Activated naive CD4-positive, alpha-beta T cell treated with anti-CD3 and anti-CD28 coated beads, Interleukin-2, amount 10 ng/mL, durations not matched to agents 7 days and 5 days (primary cell): ENCODE measurements at regions not wholly inside any gene's neighbourhood (a gene's known extent, or its start where the extent isn't known, plus 50 kb on each side); places are given as distances from the start of the nearest gene placed in this dataset.

Experiments
- CTCF ChIA-PET: fragments of 350-600 bp; sonication (Branson Sonifier 250); formaldehyde crosslinking; loops from one replicate; lab custom pipeline; 2021; ENCODE audit warnings: antibody characterized with exemption; lab: Charles Lee
- DNase-seq: peaks from one replicate; pipeline ENCODE4 v3.0.0-alpha.2; 2020
- H3K27ac Mint-ChIP-seq: one replicate; pipeline ENCODE4 v1.8.0; 2021; ENCODE audit warnings: mild to moderate bottlenecking, moderate library complexity, mixed read lengths
- H3K27me3 Mint-ChIP-seq: one replicate; pipeline ENCODE4 v1.8.0; 2021; ENCODE audit warnings: mild to moderate bottlenecking, mixed read lengths
- H3K36me3 Mint-ChIP-seq: one replicate; pipeline ENCODE4 v1.8.0; 2021; ENCODE audit warnings: mixed read lengths
- H3K4me1 Mint-ChIP-seq: one replicate; pipeline ENCODE4 v1.8.0; 2021; ENCODE audit warnings: mixed read lengths
- H3K4me3 Mint-ChIP-seq: one replicate; pipeline ENCODE4 v1.8.0; 2021; ENCODE audit warnings: mild to moderate bottlenecking, moderate library complexity, mixed read lengths
- H3K9me3 Mint-ChIP-seq: one replicate; pipeline ENCODE4 v1.8.0; 2021; ENCODE audit warnings: mixed read lengths

DNA sequence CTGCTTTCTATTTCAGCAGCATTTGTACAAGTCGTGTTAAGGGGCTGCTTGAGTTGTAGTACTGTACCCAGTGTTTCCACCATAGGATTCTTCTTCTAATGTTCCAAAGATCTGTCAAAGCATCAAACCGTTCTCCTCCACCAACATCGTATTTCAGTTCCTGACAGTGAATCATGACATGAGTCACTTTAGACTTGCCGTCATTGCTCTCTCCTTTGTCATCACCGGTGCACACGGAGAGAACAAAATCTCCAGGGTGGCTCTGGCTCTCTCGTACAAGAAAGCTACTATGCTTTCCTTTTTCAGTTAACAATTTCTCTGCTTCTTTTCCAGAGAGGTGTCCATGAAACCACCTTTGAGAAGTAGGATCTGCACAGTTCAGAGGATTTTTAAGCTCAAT, 270.9 kb upstream of the CCDC54 start:
- H3K9me3 Mint-ChIP-seq, result no peaks in the 10 kb centered on the region
- H3K4me1 Mint-ChIP-seq, result no peaks in the 10 kb centered on the region
- H3K4me3 Mint-ChIP-seq, result no peak overlapping the region
- H3K27ac Mint-ChIP-seq, result no peak overlapping the region
- H3K36me3 Mint-ChIP-seq, result no peaks in the 10 kb centered on the region
- no peaks in the 10 kb centered on the region for H3K27me3 Mint-ChIP-seq
- no peak for DNase-seq
- CTCF ChIA-PET, result no interaction called here

- Mint-ChIP-seq H3K4me1 (no peaks in the 10 kb centered on the region), H3K4me3 (no peak overlapping the region), H3K27me3 (no peaks in the 10 kb centered on the region), H3K9me3 (no peaks in the 10 kb centered on the region), H3K36me3 (no peaks in the 10 kb centered on the region), H3K27ac (no peak overlapping the region)
- CTCF ChIA-PET, result no interaction called here
- no peak for DNase-seq
Observed at GRCh38 chr3:107106907-107107306, 270.3 kb upstream of the CCDC54 start.

DNA sequence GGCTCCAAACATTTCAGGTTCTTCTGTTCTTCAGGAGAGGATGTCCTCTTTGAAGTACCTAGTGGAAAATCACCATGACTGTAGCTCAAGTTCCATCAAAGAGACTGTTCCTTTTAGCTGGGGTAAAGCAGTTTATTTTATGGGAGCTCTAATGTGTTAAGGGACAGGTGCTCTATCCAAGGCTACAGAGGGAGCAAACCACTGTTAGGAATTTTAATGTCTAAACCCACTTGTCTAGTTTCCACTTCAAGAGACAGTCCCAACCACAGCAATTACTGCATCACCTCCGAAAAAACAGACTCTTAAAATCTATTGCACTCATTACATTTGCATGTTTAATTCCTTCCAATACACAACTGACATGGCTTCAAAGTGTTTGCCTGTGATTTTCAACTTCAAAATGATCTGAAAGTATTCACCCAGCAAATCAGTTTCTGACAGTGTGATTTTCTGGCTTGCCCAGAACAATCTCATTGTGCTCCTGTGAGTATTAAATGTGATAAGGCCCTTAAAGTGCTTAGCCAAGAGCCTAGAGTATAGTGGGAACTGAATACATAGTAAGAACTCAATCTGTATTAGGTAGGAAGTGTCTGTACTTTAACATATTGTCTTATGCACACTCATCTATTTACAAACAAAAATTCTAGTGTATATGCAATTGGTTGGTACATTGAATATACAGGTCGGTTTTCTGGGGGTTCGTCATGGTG, 266.5 kb upstream of the CCDC54 start:
- CTCF ChIA-PET, result no interaction called here
- DNase-seq, result no peak
- H3K9me3 Mint-ChIP-seq, result no peaks in the 10 kb centered on the region
- no peak overlapping the region for H3K4me3 Mint-ChIP-seq
- no peaks in the 10 kb centered on the region for H3K36me3 Mint-ChIP-seq
- no peak overlapping the region for H3K27ac Mint-ChIP-seq
- no peaks in the 10 kb centered on the region for H3K27me3 Mint-ChIP-seq
- H3K4me1 Mint-ChIP-seq, result no peaks in the 10 kb centered on the region

DNA sequence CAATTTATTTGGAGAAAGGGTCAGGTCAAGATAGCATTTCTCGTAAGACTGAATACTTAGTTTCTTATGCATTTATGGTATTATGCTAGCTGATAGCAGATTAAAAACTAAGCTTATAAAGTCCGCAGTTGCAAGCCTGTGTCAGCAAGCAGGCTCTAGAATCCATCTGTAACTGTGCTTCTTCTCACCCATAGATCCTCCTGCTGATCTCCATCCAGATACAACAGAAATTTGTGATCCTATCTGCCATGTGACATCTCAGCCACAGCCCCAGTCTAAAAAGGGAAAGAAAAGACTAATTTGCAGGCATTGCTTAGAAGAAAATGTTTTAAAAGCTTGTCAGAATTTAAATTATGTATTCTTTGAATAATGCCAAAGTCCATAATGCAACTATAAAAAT, 265.4 kb upstream of the CCDC54 start:
- Mint-ChIP-seq H3K27me3 (no peaks in the 10 kb centered on the region), H3K36me3 (no peaks in the 10 kb centered on the region), H3K4me1 (no peaks in the 10 kb centered on the region), H3K4me3 (no peak overlapping the region), H3K27ac (no peak overlapping the region), H3K9me3 (no peaks in the 10 kb centered on the region)
- no peak for DNase-seq
- CTCF ChIA-PET, result no interaction called here

GRCh38 chr3:107112356-107112755, 264.9 kb upstream of the CCDC54 start:
- DNase-seq, result no peak
- CTCF ChIA-PET, result no interaction called here
- Mint-ChIP-seq H3K27ac (no peak overlapping the region), H3K4me1 (no peaks in the 10 kb centered on the region), H3K36me3 (no peaks in the 10 kb centered on the region), H3K4me3 (no peak overlapping the region), H3K27me3 (no peaks in the 10 kb centered on the region), H3K9me3 (no peaks in the 10 kb centered on the region)

DNA sequence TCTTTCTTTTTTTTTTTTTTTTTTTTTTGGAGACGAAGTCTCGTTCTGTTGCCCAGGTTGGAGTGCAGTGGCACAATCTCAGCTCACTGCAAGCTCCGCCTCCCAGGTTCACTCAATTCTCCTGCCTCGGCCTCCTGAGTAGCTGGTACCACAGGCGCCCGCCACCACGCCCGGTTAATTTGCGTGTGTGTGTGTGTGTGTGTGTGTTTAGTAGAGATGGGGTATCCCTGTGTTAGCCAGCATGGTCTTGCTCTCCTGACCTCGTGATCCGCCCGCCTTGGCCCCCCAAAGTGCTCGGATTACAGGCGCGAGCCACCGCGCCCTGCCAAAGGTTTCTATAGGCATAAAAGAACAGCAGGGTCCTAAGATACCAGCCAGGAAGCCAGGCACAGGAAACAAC, 261.0 kb upstream of the CCDC54 start:
- no peaks in the 10 kb centered on the region for H3K36me3 Mint-ChIP-seq
- CTCF ChIA-PET, result no interaction called here

GRCh38 chr3:107117156-107117555, 260.1 kb upstream of the CCDC54 start:
- no peak overlapping the region for H3K4me3 Mint-ChIP-seq
- H3K9me3 Mint-ChIP-seq, result no peaks in the 10 kb centered on the region
- no peak for DNase-seq
- H3K27ac Mint-ChIP-seq, result no peak overlapping the region
- H3K27me3 Mint-ChIP-seq, result no peaks in the 10 kb centered on the region
- CTCF ChIA-PET, result no interaction called here
- H3K36me3 Mint-ChIP-seq, result no peaks in the 10 kb centered on the region
- H3K4me1 Mint-ChIP-seq, result no peaks in the 10 kb centered on the region

More for the DNA sequence above, 261.0 kb upstream of the CCDC54 start:
- DNase-seq, result no peak
- no peaks in the 10 kb centered on the region for H3K27me3 Mint-ChIP-seq
- no peaks in the 10 kb centered on the region for H3K4me1 Mint-ChIP-seq
- H3K4me3 Mint-ChIP-seq, result no peak overlapping the region
- no peak overlapping the region for H3K27ac Mint-ChIP-seq
- no peaks in the 10 kb centered on the region for H3K9me3 Mint-ChIP-seq

- Mint-ChIP-seq H3K27me3 (no peaks in the 10 kb centered on the region), H3K36me3 (no peaks in the 10 kb centered on the region), H3K27ac (no peak overlapping the region), H3K4me1 (no peaks in the 10 kb centered on the region), H3K9me3 (no peaks in the 10 kb centered on the region), H3K4me3 (no peak overlapping the region)
- CTCF ChIA-PET, result no interaction called here
- no peak for DNase-seq
Observed at GRCh38 chr3:107117922-107118536, 259.2 kb upstream of the CCDC54 start.

GRCh38 chr3:107124885-107125284, 252.4 kb upstream of the CCDC54 start:
- no peak for DNase-seq
- no peaks in the 10 kb centered on the region for H3K9me3 Mint-ChIP-seq
- no peaks in the 10 kb centered on the region for H3K4me1 Mint-ChIP-seq
- H3K27ac Mint-ChIP-seq, result no peak overlapping the region
- H3K36me3 Mint-ChIP-seq, result no peaks in the 10 kb centered on the region
- H3K27me3 Mint-ChIP-seq, result no peaks in the 10 kb centered on the region
- H3K4me3 Mint-ChIP-seq, result no peak overlapping the region
- CTCF ChIA-PET, result no interaction called here

DNA sequence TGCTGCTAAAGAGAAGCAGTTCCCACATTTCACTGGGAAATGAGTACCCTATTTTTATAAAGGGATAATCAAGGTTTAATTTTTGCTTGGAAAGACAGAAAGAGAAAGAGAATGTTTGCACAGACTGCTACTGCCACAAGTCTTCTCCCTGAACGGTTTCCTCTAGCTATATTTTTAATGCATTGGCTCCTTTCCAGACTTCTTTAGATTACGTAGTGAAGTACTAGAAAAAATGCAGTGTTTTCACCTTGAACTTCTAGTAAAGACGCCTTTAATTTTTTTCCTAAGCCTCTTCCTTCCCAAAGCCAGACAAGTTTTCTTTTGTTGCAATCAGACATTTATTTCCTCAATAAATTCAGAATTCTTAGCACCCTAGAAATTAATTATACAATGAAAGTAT, 248.3 kb upstream of the CCDC54 start:
- H3K9me3 Mint-ChIP-seq, result no peaks in the 10 kb centered on the region
- no peak overlapping the region for H3K27ac Mint-ChIP-seq
- no peak for DNase-seq
- H3K27me3 Mint-ChIP-seq, result no peaks in the 10 kb centered on the region
- H3K4me1 Mint-ChIP-seq, result no peaks in the 10 kb centered on the region
- H3K36me3 Mint-ChIP-seq, result no peaks in the 10 kb centered on the region
- H3K4me3 Mint-ChIP-seq, result no peak overlapping the region
- CTCF ChIA-PET, result no interaction called here

- no peak for DNase-seq
- Mint-ChIP-seq H3K9me3 (no peaks in the 10 kb centered on the region), H3K27me3 (no peaks in the 10 kb centered on the region), H3K36me3 (no peaks in the 10 kb centered on the region), H3K27ac (no peak overlapping the region), H3K4me3 (no peak overlapping the region), H3K4me1 (no peaks in the 10 kb centered on the region)
- CTCF ChIA-PET, result no interaction called here
Observed at GRCh38 chr3:107130089-107130700, 247.0 kb upstream of the CCDC54 start.

- H3K27me3 Mint-ChIP-seq, result no peaks in the 10 kb centered on the region
- no peak overlapping the region for H3K27ac Mint-ChIP-seq
- CTCF ChIA-PET, result no interaction called here
- no peak overlapping the region for H3K4me3 Mint-ChIP-seq
- no peaks in the 10 kb centered on the region for H3K9me3 Mint-ChIP-seq
- H3K36me3 Mint-ChIP-seq, result no peaks in the 10 kb centered on the region
- no peak for DNase-seq
- no peaks in the 10 kb centered on the region for H3K4me1 Mint-ChIP-seq
Observed at GRCh38 chr3:107132674-107133073, 244.6 kb upstream of the CCDC54 start.

DNA sequence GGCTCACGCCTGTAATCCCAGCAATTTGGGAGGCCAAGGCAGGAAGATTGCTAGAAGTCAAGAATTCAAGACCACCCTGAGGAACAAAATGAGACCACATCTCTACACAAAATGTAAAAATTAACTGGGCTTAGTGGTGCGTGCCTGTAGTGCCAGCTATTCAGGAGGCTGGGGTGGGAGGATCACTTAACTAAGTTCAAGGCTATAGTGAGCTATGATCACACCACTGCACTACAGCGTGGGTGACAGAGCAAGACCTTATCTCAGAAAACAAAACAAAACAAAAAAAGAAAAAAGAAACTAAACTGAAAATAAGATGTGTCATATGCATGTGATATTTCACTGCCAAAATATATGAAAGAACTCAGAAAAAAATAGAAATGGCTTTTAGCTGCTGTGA, 243.3 kb upstream of the CCDC54 start:
- Mint-ChIP-seq H3K36me3 (no peaks in the 10 kb centered on the region), H3K4me3 (no peak overlapping the region), H3K27ac (no peak overlapping the region), H3K9me3 (no peaks in the 10 kb centered on the region), H3K4me1 (no peaks in the 10 kb centered on the region), H3K27me3 (no peaks in the 10 kb centered on the region)
- CTCF ChIA-PET, result no interaction called here
- DNase-seq, result no peak

GRCh38 chr3:107142171-107142570, 235.1 kb upstream of the CCDC54 start:
- CTCF ChIA-PET, result no interaction called here
- Mint-ChIP-seq H3K36me3 (no peaks in the 10 kb centered on the region), H3K4me1 (no peaks in the 10 kb centered on the region), H3K9me3 (no peaks in the 10 kb centered on the region), H3K27ac (no peak overlapping the region), H3K4me3 (no peak overlapping the region), H3K27me3 (no peaks in the 10 kb centered on the region)
- no peak for DNase-seq
